ENCODE measurements at regions not wholly inside any gene's neighbourhood (a gene's known extent, or its start where the extent isn't known, plus 50 kb on each side); places are given as distances from the start of the nearest gene placed in this dataset.

GRCh38 chr2:67486041-67486796, 89.1 kb downstream of the ETAA1 start:
- DNase-seq (ENCODE audit: low spot score), result no peak
- no peak overlapping the region for H2BK5ac ChIP-seq (ENCODE audit: low read length)

GRCh38 chr2:67487993-67488392, 90.9 kb downstream of the ETAA1 start:
- no CpG with 5 or more reads among the region's 4 CpGs for whole genome bisulfite sequencing, 2 donors (ENCODE audit: extremely low coverage in 2 of 2, insufficient read length in 2 of 2, insufficient replicate concordance in 1 of 2)
- Histone ChIP-seq H2BK15ac (ENCODE audit: low read length) (no peak overlapping the region), H3K79me1 (ENCODE audit: low read depth, low read length) (no peaks in the 10 kb centered on the region), H3K4ac (ENCODE audit: low read length) (no peak overlapping the region), H3K9ac (ENCODE audit: low read depth, low read length, poor library complexity) (no peak overlapping the region), H3K4me2 (ENCODE audit: insufficient read depth, low read length, poor library complexity, severe bottlenecking) (no peak overlapping the region), H3K23ac (ENCODE audit: low read depth, low read length, poor library complexity) (no peak overlapping the region), H3K36me3 (replicated peaks in 1 of 2; ENCODE audit: control insufficient read depth in 2 of 2, insufficient read depth in 2 of 2, low read length in 2 of 2) (no peaks in the 10 kb centered on the region), H2AFZ (ENCODE audit: low read length) (no peak overlapping the region), H3K18ac (ENCODE audit: low read length) (no peak overlapping the region), H2BK12ac (ENCODE audit: low read length) (no peak overlapping the region), H3K4me3 (ENCODE audit: low read length in 2 of 2) (no peak overlapping the region), H4K91ac (ENCODE audit: low read depth, low read length, poor library complexity) (no peak overlapping the region), H3K27me3 (ENCODE audit: control insufficient read depth in 3 of 3, insufficient read depth in 3 of 3, low read depth in 1 of 3, low read length in 3 of 3) (no peaks in the 10 kb centered on the region), H2BK120ac (ENCODE audit: low read depth, low read length) (no peak overlapping the region), H2AK5ac (ENCODE audit: low read depth, low read length) (no peak overlapping the region), H3K27ac (replicated peaks; ENCODE audit: low read length) (no peak overlapping the region), H2BK5ac (ENCODE audit: low read length) (no peak overlapping the region), H3K14ac (ENCODE audit: low read length) (no peak overlapping the region), H3K9me3 (replicated peaks in 1 of 2; ENCODE audit: control insufficient read depth in 2 of 2, insufficient read depth in 1 of 2, low read depth in 1 of 2, low read length in 2 of 2) (no peaks in the 10 kb centered on the region), H4K8ac (ENCODE audit: low read depth, low read length) (no peak overlapping the region), H3K4me1 (ENCODE audit: control insufficient read depth in 2 of 2, insufficient read depth in 1 of 2, low read depth in 1 of 2, low read length in 2 of 2) (no peaks in the 10 kb centered on the region)
- no peak for DNase-seq (ENCODE audit: low spot score)

More at GRCh38 chr2:67486041-67486796, 89.1 kb downstream of the ETAA1 start:
- Histone ChIP-seq H3K27me3 (ENCODE audit: control insufficient read depth in 3 of 3, insufficient read depth in 3 of 3, low read depth in 1 of 3, low read length in 3 of 3) (no peaks in the 10 kb centered on the region), H3K23ac (ENCODE audit: low read depth, low read length, poor library complexity) (no peak overlapping the region), H4K91ac (ENCODE audit: low read depth, low read length, poor library complexity) (no peak overlapping the region), H3K9ac (ENCODE audit: low read depth, low read length, poor library complexity) (no peak overlapping the region), H3K9me3 (replicated peaks in 1 of 2; ENCODE audit: control insufficient read depth in 2 of 2, insufficient read depth in 1 of 2, low read depth in 1 of 2, low read length in 2 of 2) (no peaks in the 10 kb centered on the region), H3K4me2 (ENCODE audit: insufficient read depth, low read length, poor library complexity, severe bottlenecking) (no peak overlapping the region), H4K8ac (ENCODE audit: low read depth, low read length) (no peak overlapping the region), H3K79me1 (ENCODE audit: low read depth, low read length) (no peaks in the 10 kb centered on the region), H3K14ac (ENCODE audit: low read length) (no peak overlapping the region), H2BK120ac (ENCODE audit: low read depth, low read length) (no peak overlapping the region), H2BK12ac (ENCODE audit: low read length) (no peak overlapping the region), H3K4me3 (ENCODE audit: low read length in 2 of 2) (no peak overlapping the region), H3K4ac (ENCODE audit: low read length) (no peak overlapping the region), H3K4me1 (ENCODE audit: control insufficient read depth in 2 of 2, insufficient read depth in 1 of 2, low read depth in 1 of 2, low read length in 2 of 2) (no peaks in the 10 kb centered on the region), H3K27ac (replicated peaks; ENCODE audit: low read length) (no peak overlapping the region), H2BK15ac (ENCODE audit: low read length) (no peak overlapping the region), H2AK5ac (ENCODE audit: low read depth, low read length) (no peak overlapping the region), H2AFZ (ENCODE audit: low read length) (no peak overlapping the region), H3K18ac (ENCODE audit: low read length) (no peak overlapping the region), H3K36me3 (replicated peaks in 1 of 2; ENCODE audit: control insufficient read depth in 2 of 2, insufficient read depth in 2 of 2, low read length in 2 of 2) (no peaks in the 10 kb centered on the region)
- WGBS, 2 donors (ENCODE audit: extremely low coverage in 2 of 2, insufficient read length in 2 of 2, insufficient replicate concordance in 1 of 2), result no CpG with 5 or more reads among the region's 1 CpG

DNA sequence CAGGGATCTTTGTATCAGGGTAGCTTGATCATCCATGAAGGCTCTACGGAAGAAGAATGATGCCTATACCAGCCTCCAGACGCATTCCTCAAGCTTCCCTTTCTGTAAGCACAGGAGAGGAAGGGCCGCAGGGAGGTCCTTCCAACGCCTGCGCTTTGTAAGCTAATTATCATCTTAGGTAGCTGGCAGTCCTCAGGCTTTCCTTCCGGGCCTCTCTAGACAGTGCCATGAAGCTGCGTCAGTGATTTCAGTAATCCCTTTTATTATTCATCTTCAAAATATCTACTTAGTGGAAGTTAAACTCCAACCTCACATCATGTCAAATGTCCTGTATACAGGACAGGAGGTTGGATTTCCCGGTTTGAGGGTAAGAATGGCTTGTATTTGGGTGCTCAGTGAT, 92.3 kb downstream of the ETAA1 start:
- H3K36me3 ChIP-seq (replicated peaks in 1 of 2; ENCODE audit: control insufficient read depth in 2 of 2, insufficient read depth in 2 of 2, low read length in 2 of 2), result no peaks in the 10 kb centered on the region
- H2BK5ac ChIP-seq (ENCODE audit: low read length), result no peak overlapping the region
- no peak overlapping the region for H4K8ac ChIP-seq (ENCODE audit: low read depth, low read length)
- H2BK120ac ChIP-seq (ENCODE audit: low read depth, low read length), result no peak overlapping the region
- H3K79me1 ChIP-seq (ENCODE audit: low read depth, low read length), result no peaks in the 10 kb centered on the region
- H4K91ac ChIP-seq (ENCODE audit: low read depth, low read length, poor library complexity), result no peak overlapping the region
- no peaks in the 10 kb centered on the region for H3K4me1 ChIP-seq (ENCODE audit: control insufficient read depth in 2 of 2, insufficient read depth in 1 of 2, low read depth in 1 of 2, low read length in 2 of 2)
- H3K4me3 ChIP-seq (ENCODE audit: low read length in 2 of 2), result no peak overlapping the region
- no peak overlapping the region for H2AFZ ChIP-seq (ENCODE audit: low read length)
- H2BK15ac ChIP-seq (ENCODE audit: low read length), result no peak overlapping the region
- no peak overlapping the region for H3K18ac ChIP-seq (ENCODE audit: low read length)
- DNase-seq (ENCODE audit: low spot score), result no peak
- no peak overlapping the region for H3K27ac ChIP-seq (replicated peaks; ENCODE audit: low read length)
- H3K9ac ChIP-seq (ENCODE audit: low read depth, low read length, poor library complexity), result no peak overlapping the region
- no peak overlapping the region for H3K4ac ChIP-seq (ENCODE audit: low read length)
- H3K23ac ChIP-seq (ENCODE audit: low read depth, low read length, poor library complexity), result no peak overlapping the region
- no peaks in the 10 kb centered on the region for H3K27me3 ChIP-seq (ENCODE audit: control insufficient read depth in 3 of 3, insufficient read depth in 3 of 3, low read depth in 1 of 3, low read length in 3 of 3)
- no CpG with 5 or more reads among the region's 8 CpGs for WGBS, 2 donors (ENCODE audit: extremely low coverage in 2 of 2, insufficient read length in 2 of 2, insufficient replicate concordance in 1 of 2)
- H2AK5ac ChIP-seq (ENCODE audit: low read depth, low read length), result no peak overlapping the region
- no peak overlapping the region for H3K14ac ChIP-seq (ENCODE audit: low read length)
- H3K4me2 ChIP-seq (ENCODE audit: insufficient read depth, low read length, poor library complexity, severe bottlenecking), result no peak overlapping the region
- no peak overlapping the region for H2BK12ac ChIP-seq (ENCODE audit: low read length)
- H3K9me3 ChIP-seq (replicated peaks in 1 of 2; ENCODE audit: control insufficient read depth in 2 of 2, insufficient read depth in 1 of 2, low read depth in 1 of 2, low read length in 2 of 2), result no peaks in the 10 kb centered on the region

- H3K14ac ChIP-seq (ENCODE audit: low read length), result no peak overlapping the region
- WGBS, 2 donors (ENCODE audit: extremely low coverage in 2 of 2, insufficient read length in 2 of 2, insufficient replicate concordance in 1 of 2), result no CpG with 5 or more reads among the region's 1 CpG
These were observed 101.8 kb downstream of the ETAA1 start for GRCh38 chr2:67498931-67499330.

More at GRCh38 chr2:67498931-67499330, 101.8 kb downstream of the ETAA1 start:
- H3K9me3 ChIP-seq (replicated peaks in 1 of 2; ENCODE audit: control insufficient read depth in 2 of 2, insufficient read depth in 1 of 2, low read depth in 1 of 2, low read length in 2 of 2), result no peaks in the 10 kb centered on the region
- H3K9ac ChIP-seq (ENCODE audit: low read depth, low read length, poor library complexity), result no peak overlapping the region
- H3K4me1 ChIP-seq (ENCODE audit: control insufficient read depth in 2 of 2, insufficient read depth in 1 of 2, low read depth in 1 of 2, low read length in 2 of 2), result no peaks in the 10 kb centered on the region
- no peak for DNase-seq (ENCODE audit: low spot score)
- H2BK5ac ChIP-seq (ENCODE audit: low read length), result no peak overlapping the region
- H3K4me2 ChIP-seq (ENCODE audit: insufficient read depth, low read length, poor library complexity, severe bottlenecking), result no peak overlapping the region
- H2AK5ac ChIP-seq (ENCODE audit: low read depth, low read length), result no peak overlapping the region
- no peaks in the 10 kb centered on the region for H3K36me3 ChIP-seq (replicated peaks in 1 of 2; ENCODE audit: control insufficient read depth in 2 of 2, insufficient read depth in 2 of 2, low read length in 2 of 2)
- no peak overlapping the region for H3K27ac ChIP-seq (replicated peaks; ENCODE audit: low read length)
- no peak overlapping the region for H3K4me3 ChIP-seq (ENCODE audit: low read length in 2 of 2)
- H2BK12ac ChIP-seq (ENCODE audit: low read length), result no peak overlapping the region
- no peak overlapping the region for H3K4ac ChIP-seq (ENCODE audit: low read length)
- H2BK120ac ChIP-seq (ENCODE audit: low read depth, low read length), result no peak overlapping the region
- H4K91ac ChIP-seq (ENCODE audit: low read depth, low read length, poor library complexity), result no peak overlapping the region
- H3K79me1 ChIP-seq (ENCODE audit: low read depth, low read length), result no peaks in the 10 kb centered on the region
- no peak overlapping the region for H2BK15ac ChIP-seq (ENCODE audit: low read length)
- no peak overlapping the region for H4K8ac ChIP-seq (ENCODE audit: low read depth, low read length)
- no peak overlapping the region for H2AFZ ChIP-seq (ENCODE audit: low read length)
- no peak overlapping the region for H3K23ac ChIP-seq (ENCODE audit: low read depth, low read length, poor library complexity)
- H3K27me3 ChIP-seq (ENCODE audit: control insufficient read depth in 3 of 3, insufficient read depth in 3 of 3, low read depth in 1 of 3, low read length in 3 of 3), result no peaks in the 10 kb centered on the region
- no peak overlapping the region for H3K18ac ChIP-seq (ENCODE audit: low read length)
